ENCODE measurements at regions not wholly inside any gene's neighbourhood (a gene's known extent, or its start where the extent isn't known, plus 50 kb on each side); places are given as distances from the start of the nearest gene placed in this dataset.

GRCh38 chr12:30106204-30106965, 322.6 kb upstream of the TMTC1 start:
- H3K9me3 Mint-ChIP-seq = peaks cover 19 to 21% of the 10 kb centered on the region in 2 donors
- TF ChIP-seq CTCF (IDR thresholded peaks at IDR 0.05) = no peak
- ATAC-seq = no peak
- no peak overlapping the region for H3K27ac Mint-ChIP-seq
- Histone ChIP-seq H3K36me3 (ENCODE audit: control insufficient read depth, insufficient read depth, low read length) (no peaks in the 10 kb centered on the region), H3K27me3 (ENCODE audit: control insufficient read depth, insufficient read depth, low read length) (no peaks in the 10 kb centered on the region), H3K9me3 (ENCODE audit: control insufficient read depth, insufficient read depth, low read length) (no peaks in the 10 kb centered on the region), H3K4me3 (ENCODE audit: low read length) (no peak overlapping the region), H3K4me1 (ENCODE audit: control insufficient read depth, insufficient read depth, low read length) (no peaks in the 10 kb centered on the region), H3K27ac (ENCODE audit: low read length) (no peak overlapping the region)
- intact Hi-C loops (cut with micrococcal nuclease) = no loop called here
- 45% methylated on average over 9 of the region's 9 CpGs for WGBS (ENCODE audit: insufficient coverage)
- H3K4me3 Mint-ChIP-seq = no peak overlapping the region
- H3K4me1 Mint-ChIP-seq = no peaks in the 10 kb centered on the region
- no peaks in the 10 kb centered on the region for H3K36me3 Mint-ChIP-seq
- peaks cover 0 to 5% of the 10 kb centered on the region in 2 donors for H3K27me3 Mint-ChIP-seq (ENCODE audit: low read depth in 2 of 2)
- DNase-seq = no peak

DNA sequence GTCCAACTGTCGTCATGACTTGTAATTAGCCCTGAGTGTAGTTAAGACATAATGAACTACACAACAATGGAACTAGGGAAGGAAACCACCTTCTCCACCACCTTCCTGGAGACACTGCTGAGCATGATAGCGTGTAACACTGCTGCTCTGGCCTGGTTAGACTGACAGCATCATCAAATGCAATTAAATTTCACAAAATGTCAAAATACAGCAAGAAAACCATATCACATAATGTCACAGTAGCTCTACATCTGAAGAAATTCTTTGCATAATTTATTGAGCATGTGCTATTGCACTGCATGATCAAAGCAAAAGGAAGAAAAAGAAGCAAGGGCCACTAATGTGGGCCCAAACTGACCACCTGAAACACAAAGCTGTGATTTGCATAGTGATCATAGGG, 321.8 kb upstream of the TMTC1 start:
- DNase-seq (no peak), ATAC-seq (no peak)
- no peaks in the 10 kb centered on the region for H3K4me1 Mint-ChIP-seq
- Histone ChIP-seq H3K4me3 (ENCODE audit: low read length) (no peak overlapping the region), H3K36me3 (ENCODE audit: control insufficient read depth, insufficient read depth, low read length) (no peaks in the 10 kb centered on the region), H3K27ac (ENCODE audit: low read length) (no peak overlapping the region), H3K9me3 (ENCODE audit: control insufficient read depth, insufficient read depth, low read length) (no peaks in the 10 kb centered on the region), H3K27me3 (ENCODE audit: control insufficient read depth, insufficient read depth, low read length) (no peaks in the 10 kb centered on the region), H3K4me1 (ENCODE audit: control insufficient read depth, insufficient read depth, low read length) (no peaks in the 10 kb centered on the region)
- intact Hi-C loops (cut with micrococcal nuclease) = no loop called here
- H3K4me3 Mint-ChIP-seq = no peak overlapping the region
- TF ChIP-seq CTCF (IDR thresholded peaks at IDR 0.05) = no peak
- WGBS (ENCODE audit: insufficient coverage) = 50% methylated on average over 1 of the region's 2 CpGs
- H3K36me3 Mint-ChIP-seq = no peaks in the 10 kb centered on the region
- peaks cover 0 to 5% of the 10 kb centered on the region in 2 donors for H3K27me3 Mint-ChIP-seq (ENCODE audit: low read depth in 2 of 2)
- H3K9me3 Mint-ChIP-seq = peaks cover 16 to 17% of the 10 kb centered on the region in 2 donors
- H3K27ac Mint-ChIP-seq = no peak overlapping the region

DNA sequence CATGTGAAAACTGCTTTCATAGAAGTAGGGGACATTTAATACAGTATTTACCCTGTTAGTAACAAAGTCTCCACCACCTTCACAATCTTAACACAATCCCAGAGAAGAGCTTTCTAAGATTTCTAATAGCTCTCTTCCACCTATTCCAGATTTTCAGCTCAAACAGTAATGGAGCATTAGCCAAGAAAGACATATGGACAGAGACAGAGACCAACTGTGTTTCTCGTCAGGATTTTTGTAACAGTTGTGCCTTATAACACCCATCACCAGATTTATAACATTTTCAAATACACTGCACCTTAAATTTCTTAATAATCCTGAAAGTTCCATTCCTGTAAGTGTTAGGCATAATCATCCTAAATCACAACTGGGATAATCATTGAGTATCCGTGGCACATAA, 321.2 kb upstream of the TMTC1 start:
- no peak for TF ChIP-seq CTCF (IDR thresholded peaks at IDR 0.05)
- 95% methylated on average over 1 of the region's 2 CpGs for WGBS (ENCODE audit: insufficient coverage)

DNA sequence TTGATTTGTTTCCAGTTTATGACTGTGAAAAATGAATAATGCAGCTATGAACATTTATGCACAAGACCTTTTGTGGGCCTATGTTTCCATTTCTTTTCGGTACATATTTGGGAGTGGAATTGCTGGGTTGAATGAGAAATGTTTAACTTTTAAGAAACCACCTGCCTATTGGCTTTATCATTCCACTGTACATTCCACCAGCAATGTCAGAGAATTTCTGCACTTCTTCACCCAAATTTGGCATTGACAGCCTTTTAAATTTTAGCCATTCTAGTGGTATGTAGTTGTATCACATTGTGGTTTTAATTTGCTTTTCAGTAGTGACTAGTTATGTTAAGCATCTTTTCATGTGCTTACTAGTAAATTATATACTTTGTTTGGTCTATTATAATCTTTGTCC, 317.0 kb upstream of the TMTC1 start:
- Histone ChIP-seq H3K4me3 (ENCODE audit: low read length) (no peak overlapping the region), H3K4me1 (ENCODE audit: control insufficient read depth, insufficient read depth, low read length) (no peaks in the 10 kb centered on the region), H3K9me3 (ENCODE audit: control insufficient read depth, insufficient read depth, low read length) (no peaks in the 10 kb centered on the region), H3K36me3 (ENCODE audit: control insufficient read depth, insufficient read depth, low read length) (no peaks in the 10 kb centered on the region), H3K27ac (ENCODE audit: low read length) (no peak overlapping the region), H3K27me3 (ENCODE audit: control insufficient read depth, insufficient read depth, low read length) (no peaks in the 10 kb centered on the region)
- H3K9me3 Mint-ChIP-seq = peaks cover 4 to 8% of the 10 kb centered on the region in 2 donors
- intact Hi-C loops (cut with micrococcal nuclease) = no loop called here
- no peak for TF ChIP-seq CTCF (IDR thresholded peaks at IDR 0.05)
- DNase-seq (no peak), ATAC-seq (no peak)
- WGBS (ENCODE audit: insufficient coverage) = 83% methylated on average over 1 of the region's 1 CpG
- H3K27me3 Mint-ChIP-seq (ENCODE audit: low read depth in 2 of 2) = peaks cover 0 to 5% of the 10 kb centered on the region in 2 donors
- H3K27ac Mint-ChIP-seq = no peak overlapping the region
- no peaks in the 10 kb centered on the region for H3K4me1 Mint-ChIP-seq
- no peaks in the 10 kb centered on the region for H3K36me3 Mint-ChIP-seq
- no peak overlapping the region for H3K4me3 Mint-ChIP-seq

More for the DNA sequence above, 321.2 kb upstream of the TMTC1 start:
- Mint-ChIP-seq H3K27me3 (ENCODE audit: low read depth in 2 of 2) (peaks cover 0 to 5% of the 10 kb centered on the region in 2 donors), H3K4me1 (no peaks in the 10 kb centered on the region), H3K4me3 (no peak overlapping the region), H3K36me3 (no peaks in the 10 kb centered on the region), H3K9me3 (peaks cover 16 to 20% of the 10 kb centered on the region in 2 donors), H3K27ac (no peak overlapping the region)
- DNase-seq (no peak), ATAC-seq (no peak)
- Histone ChIP-seq H3K27ac (ENCODE audit: low read length) (no peak overlapping the region), H3K27me3 (ENCODE audit: control insufficient read depth, insufficient read depth, low read length) (no peaks in the 10 kb centered on the region), H3K36me3 (ENCODE audit: control insufficient read depth, insufficient read depth, low read length) (no peaks in the 10 kb centered on the region), H3K9me3 (ENCODE audit: control insufficient read depth, insufficient read depth, low read length) (no peaks in the 10 kb centered on the region), H3K4me1 (ENCODE audit: control insufficient read depth, insufficient read depth, low read length) (no peaks in the 10 kb centered on the region), H3K4me3 (ENCODE audit: low read length) (no peak overlapping the region)
- intact Hi-C loops (cut with micrococcal nuclease) = no loop called here

All from natural killer cell (primary cell).